GM13977 (cell line): ENCODE measurements at regions not wholly inside any gene's neighbourhood (a gene's known extent, or its start where the extent isn't known, plus 50 kb on each side); places are given as distances from the start of the nearest gene placed in this dataset.
A peak's percentile ranks its signal among the peaks of the same experiment; 100 is the strongest.

Source experiments
- DNase-seq: peaks from one replicate; pipeline ENCODE4 v3.0.0; 2012; ENCODE audit warnings: low spot score
- in situ Hi-C: fragments of 300-500 bp; cut with MboI; formaldehyde crosslinking; loops from one replicate; pipeline ENCODE4 v1.12.0; 2022; ENCODE audit warnings: low sequenced_read_pairs, low pct_unique_long_range_greater_than_20kb, mixed read lengths, inconsistent platforms; ENCODE audit not compliant: unreplicated experiment
- TF ChIP-seq, protein P1 (sequence below): IDR thresholded peaks from 2 replicates; pipeline ENCODE4 v1.5.1; 2012; ENCODE audit warnings: mild to moderate bottlenecking, control low read depth; ENCODE audit not compliant: insufficient read depth; ENCODE audit errors: extremely low read depth, missing control alignments

DNA sequence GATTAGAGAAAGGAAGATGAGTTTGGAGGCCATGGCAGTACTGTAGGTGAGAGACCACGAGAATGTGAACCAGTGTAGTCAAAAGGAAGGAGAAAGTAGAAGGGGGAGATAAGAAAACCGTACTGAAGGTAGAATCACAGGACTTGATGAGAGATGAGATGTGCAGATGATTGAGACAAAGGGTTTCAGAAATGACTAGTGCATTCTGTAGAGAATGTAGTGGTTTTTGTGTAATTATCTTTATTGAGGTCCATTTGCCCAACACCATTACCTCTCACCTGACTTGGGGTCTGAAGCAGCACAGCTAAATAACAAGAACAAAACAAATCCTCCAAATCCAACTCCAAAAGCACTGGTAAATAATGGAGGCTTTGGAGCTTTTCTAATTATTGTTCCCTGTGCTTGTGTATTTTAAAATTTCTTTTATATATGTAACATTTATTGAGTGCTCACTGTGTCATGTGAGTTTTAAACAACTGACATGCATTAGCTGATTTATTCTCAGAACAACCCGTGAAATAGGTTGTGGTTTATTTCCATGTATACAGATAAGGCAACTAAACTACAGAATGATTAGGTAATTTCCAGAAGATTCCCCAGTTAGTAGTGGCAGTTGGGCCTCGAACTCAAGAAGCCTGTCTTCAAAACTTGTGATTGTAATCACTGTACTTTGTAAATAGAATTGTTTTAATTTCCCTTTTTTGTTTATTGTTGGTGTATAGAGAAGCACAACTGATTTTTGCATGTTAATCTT, 390.0 kb downstream of the AEBP2 start:
- TF ChIP-seq, protein P1, sequence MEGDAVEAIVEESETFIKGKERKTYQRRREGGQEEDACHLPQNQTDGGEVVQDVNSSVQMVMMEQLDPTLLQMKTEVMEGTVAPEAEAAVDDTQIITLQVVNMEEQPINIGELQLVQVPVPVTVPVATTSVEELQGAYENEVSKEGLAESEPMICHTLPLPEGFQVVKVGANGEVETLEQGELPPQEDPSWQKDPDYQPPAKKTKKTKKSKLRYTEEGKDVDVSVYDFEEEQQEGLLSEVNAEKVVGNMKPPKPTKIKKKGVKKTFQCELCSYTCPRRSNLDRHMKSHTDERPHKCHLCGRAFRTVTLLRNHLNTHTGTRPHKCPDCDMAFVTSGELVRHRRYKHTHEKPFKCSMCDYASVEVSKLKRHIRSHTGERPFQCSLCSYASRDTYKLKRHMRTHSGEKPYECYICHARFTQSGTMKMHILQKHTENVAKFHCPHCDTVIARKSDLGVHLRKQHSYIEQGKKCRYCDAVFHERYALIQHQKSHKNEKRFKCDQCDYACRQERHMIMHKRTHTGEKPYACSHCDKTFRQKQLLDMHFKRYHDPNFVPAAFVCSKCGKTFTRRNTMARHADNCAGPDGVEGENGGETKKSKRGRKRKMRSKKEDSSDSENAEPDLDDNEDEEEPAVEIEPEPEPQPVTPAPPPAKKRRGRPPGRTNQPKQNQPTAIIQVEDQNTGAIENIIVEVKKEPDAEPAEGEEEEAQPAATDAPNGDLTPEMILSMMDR = no peak
- in situ Hi-C loops = no loop called here
- peak; percentile 30 for DNase-seq

DNA sequence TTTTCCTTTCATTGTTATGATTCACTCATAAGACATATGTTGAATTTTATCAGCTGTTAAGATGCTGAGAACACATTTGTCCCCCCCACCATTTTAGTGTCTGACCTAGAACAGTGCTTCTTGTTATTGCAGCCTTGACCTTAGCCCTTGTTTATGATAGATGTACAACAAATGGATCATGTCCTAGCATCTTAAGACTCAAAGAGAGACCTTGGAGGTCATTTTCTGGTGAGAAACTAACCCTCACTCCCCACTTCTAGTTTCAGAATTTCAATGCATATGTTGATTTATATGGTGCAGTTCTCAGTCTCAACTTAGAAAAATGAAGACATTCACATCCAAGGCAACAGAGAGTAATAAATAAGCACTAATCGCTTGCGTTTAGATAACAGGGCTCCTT, 391.2 kb downstream of the AEBP2 start:
- in situ Hi-C loops = no loop called here
- peak; percentile 35 for DNase-seq
- TF ChIP-seq, protein P1 = no peak

DNA sequence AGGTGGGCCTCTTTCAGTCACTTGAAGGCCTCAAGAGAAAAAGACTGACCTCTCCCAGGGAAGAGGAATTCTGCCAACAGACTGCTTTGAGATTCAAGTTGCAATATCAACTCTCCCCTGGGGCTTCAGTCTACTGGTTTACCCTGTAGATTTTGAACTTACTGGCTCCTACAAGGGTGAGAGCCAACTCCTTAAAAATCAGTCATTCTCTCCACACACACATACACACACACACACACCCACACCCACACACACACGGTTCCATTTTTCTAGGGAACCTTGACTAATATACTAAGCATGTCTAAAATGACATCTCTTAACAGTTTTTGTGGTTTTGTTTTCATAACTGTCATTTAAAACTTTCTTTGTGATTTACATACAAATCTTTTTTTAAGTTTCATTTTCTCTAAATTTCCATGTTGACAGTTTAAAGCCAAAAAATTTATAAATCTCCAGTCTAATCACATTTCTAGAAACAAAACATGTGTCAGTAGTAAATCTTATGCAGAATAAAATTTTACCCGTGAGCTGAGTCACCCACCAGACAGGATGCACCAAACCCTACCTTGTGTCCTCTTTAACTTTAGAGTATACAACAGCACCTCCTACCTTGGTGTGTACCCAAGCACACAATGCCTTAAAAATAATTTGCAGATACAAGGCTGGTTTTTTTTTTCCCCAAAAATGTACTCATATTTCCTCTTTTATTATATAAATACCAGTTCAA, 394.6 kb downstream of the AEBP2 start:
- in situ Hi-C loops = no loop called here
- no peak for DNase-seq
- TF ChIP-seq, protein P1 = peak; percentile 7

DNA sequence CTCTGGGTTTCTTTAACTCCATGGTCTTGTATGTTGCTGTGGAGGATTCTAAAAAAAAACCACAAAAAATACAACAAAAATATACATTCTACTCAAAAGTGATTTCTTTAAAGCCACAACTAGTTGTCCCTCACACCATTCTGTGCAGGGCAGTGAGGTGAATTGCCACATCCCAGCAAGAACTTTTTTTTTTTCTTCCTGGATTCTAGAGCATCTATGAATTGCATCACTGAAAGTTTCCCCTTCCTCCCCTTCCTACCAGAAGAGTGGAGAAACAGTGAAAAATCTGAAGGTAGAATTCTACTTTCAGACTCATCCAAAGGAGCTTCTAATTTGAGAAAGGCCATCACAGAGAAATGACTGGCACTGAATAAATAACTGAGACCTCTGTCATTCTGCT, 395.3 kb downstream of the AEBP2 start:
- TF ChIP-seq, protein P1 = no peak
- no peak for DNase-seq
- in situ Hi-C loops = no loop called here

GRCh38 chr12:19836056-19836455, 396.8 kb downstream of the AEBP2 start:
- TF ChIP-seq, protein P1 = no peak
- no peak for DNase-seq
- in situ Hi-C loops = no loop called here

DNA sequence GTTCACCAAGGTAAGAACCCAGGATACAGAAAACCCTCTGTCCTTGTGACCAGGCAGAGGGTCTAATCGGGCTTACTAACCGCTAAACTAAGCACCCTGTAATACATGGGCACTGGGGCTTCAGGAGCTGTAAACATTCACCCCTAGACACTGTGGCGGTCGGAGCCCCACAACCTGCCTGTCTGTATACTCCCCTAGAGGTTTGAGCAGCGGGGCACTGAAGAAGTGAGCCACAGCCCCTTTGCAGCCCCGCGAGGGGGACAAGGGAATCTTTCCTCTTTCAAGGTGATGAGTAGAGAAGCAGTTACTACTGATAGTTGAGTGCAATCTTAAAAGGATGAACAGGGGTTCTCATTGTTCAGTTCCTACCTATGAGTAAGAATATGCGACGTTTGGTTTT, 397.2 kb downstream of the AEBP2 start:
- in situ Hi-C loops = no loop called here
- TF ChIP-seq, protein P1 = no peak
- no peak for DNase-seq
